ENCODE measurements at regions not wholly inside any gene's neighbourhood (a gene's known extent, or its start where the extent isn't known, plus 50 kb on each side); places are given as distances from the start of the nearest gene placed in this dataset.

- Mint-ChIP-seq H3K9me3 (no peaks in the 10 kb centered on the region), H3K27me3 (no peaks in the 10 kb centered on the region), H3K4me3 (no peak overlapping the region)
These were observed 117.0 kb downstream of the CARTPT start for GRCh38 chr5:71836084-71836483.

GRCh38 chr5:71836559-71837112, 117.6 kb downstream of the CARTPT start:
- H3K9me3 Mint-ChIP-seq: no peaks in the 10 kb centered on the region
- no peak overlapping the region for H3K27ac Mint-ChIP-seq
- H3K27me3 Mint-ChIP-seq: no peaks in the 10 kb centered on the region
- no peak for ATAC-seq
- no peaks in the 10 kb centered on the region for H3K4me1 Mint-ChIP-seq
- no peak overlapping the region for H3K4me3 Mint-ChIP-seq
- H3K36me3 Mint-ChIP-seq: no peaks in the 10 kb centered on the region

More at GRCh38 chr5:71836084-71836483, 117.0 kb downstream of the CARTPT start:
- Mint-ChIP-seq H3K36me3 (no peaks in the 10 kb centered on the region), H3K27ac (no peak overlapping the region), H3K4me1 (no peaks in the 10 kb centered on the region)
- ATAC-seq: no peak

- no peak overlapping the region for H3K4me3 Mint-ChIP-seq
- no peaks in the 10 kb centered on the region for H3K36me3 Mint-ChIP-seq
- no peak overlapping the region for H3K27ac Mint-ChIP-seq
- no peaks in the 10 kb centered on the region for H3K4me1 Mint-ChIP-seq
- no peaks in the 10 kb centered on the region for H3K27me3 Mint-ChIP-seq
- no peaks in the 10 kb centered on the region for H3K9me3 Mint-ChIP-seq
- ATAC-seq: no peak
These were observed 119.2 kb downstream of the CARTPT start for GRCh38 chr5:71838286-71838685.

- no peaks in the 10 kb centered on the region for H3K27me3 Mint-ChIP-seq
- H3K36me3 Mint-ChIP-seq: no peaks in the 10 kb centered on the region
- H3K4me3 Mint-ChIP-seq: no peak overlapping the region
- no peak overlapping the region for H3K27ac Mint-ChIP-seq
- H3K9me3 Mint-ChIP-seq: no peaks in the 10 kb centered on the region
- no peak for ATAC-seq
- H3K4me1 Mint-ChIP-seq: no peaks in the 10 kb centered on the region
These were observed 120.2 kb downstream of the CARTPT start for GRCh38 chr5:71839096-71839884.

- Mint-ChIP-seq H3K27me3 (no peaks in the 10 kb centered on the region), H3K4me1 (no peaks in the 10 kb centered on the region), H3K36me3 (no peaks in the 10 kb centered on the region), H3K4me3 (no peak overlapping the region), H3K27ac (no peak overlapping the region), H3K9me3 (no peaks in the 10 kb centered on the region)
- no peak for ATAC-seq
These were observed 122.0 kb downstream of the CARTPT start for GRCh38 chr5:71841107-71841506.

- Mint-ChIP-seq H3K27me3 (peaks cover 12% of the 10 kb centered on the region), H3K27ac (no peak overlapping the region), H3K4me1 (no peaks in the 10 kb centered on the region), H3K36me3 (no peaks in the 10 kb centered on the region), H3K4me3 (no peak overlapping the region), H3K9me3 (no peaks in the 10 kb centered on the region)
- no peak for ATAC-seq
These were observed 124.0 kb downstream of the CARTPT start for GRCh38 chr5:71843111-71843510.

- Mint-ChIP-seq H3K4me3 (no peak overlapping the region), H3K27ac (no peak overlapping the region)
These were observed 125.8 kb downstream of the CARTPT start for GRCh38 chr5:71844862-71845261.

GRCh38 chr5:71859515-71859914, 140.4 kb downstream of the CARTPT start:
- H3K27me3 Mint-ChIP-seq: peaks cover 34% of the 10 kb centered on the region
- no peak overlapping the region for H3K4me3 Mint-ChIP-seq
- no peak for ATAC-seq
- H3K27ac Mint-ChIP-seq: no peak overlapping the region
- H3K36me3 Mint-ChIP-seq: no peaks in the 10 kb centered on the region
- peaks cover 18% of the 10 kb centered on the region for H3K9me3 Mint-ChIP-seq
- H3K4me1 Mint-ChIP-seq: no peaks in the 10 kb centered on the region

More at GRCh38 chr5:71844862-71845261, 125.8 kb downstream of the CARTPT start:
- no peak for ATAC-seq
- Mint-ChIP-seq H3K27me3 (peaks cover 12% of the 10 kb centered on the region), H3K9me3 (peaks cover 4% of the 10 kb centered on the region), H3K36me3 (no peaks in the 10 kb centered on the region), H3K4me1 (no peaks in the 10 kb centered on the region)

GRCh38 chr5:71860048-71860447, 141.0 kb downstream of the CARTPT start:
- H3K27ac Mint-ChIP-seq: no peak overlapping the region
- ATAC-seq: no peak
- H3K36me3 Mint-ChIP-seq: no peaks in the 10 kb centered on the region
- peaks cover 36% of the 10 kb centered on the region for H3K27me3 Mint-ChIP-seq
- no peaks in the 10 kb centered on the region for H3K4me1 Mint-ChIP-seq
- H3K9me3 Mint-ChIP-seq: peaks cover 13% of the 10 kb centered on the region
- no peak overlapping the region for H3K4me3 Mint-ChIP-seq

GRCh38 chr5:71861682-71862081, 142.6 kb downstream of the CARTPT start:
- no peaks in the 10 kb centered on the region for H3K4me1 Mint-ChIP-seq
- H3K27ac Mint-ChIP-seq: no peak overlapping the region
- H3K4me3 Mint-ChIP-seq: no peak overlapping the region
- peaks cover 36% of the 10 kb centered on the region for H3K27me3 Mint-ChIP-seq
- H3K9me3 Mint-ChIP-seq: peaks cover 3% of the 10 kb centered on the region
- H3K36me3 Mint-ChIP-seq: no peaks in the 10 kb centered on the region
- ATAC-seq: no peak

GRCh38 chr5:71862087-71862486, 143.0 kb downstream of the CARTPT start:
- Mint-ChIP-seq H3K4me3 (no peak overlapping the region), H3K27me3 (peaks cover 36% of the 10 kb centered on the region), H3K9me3 (no peaks in the 10 kb centered on the region), H3K36me3 (no peaks in the 10 kb centered on the region), H3K4me1 (no peaks in the 10 kb centered on the region), H3K27ac (no peak overlapping the region)
- no peak for ATAC-seq

GRCh38 chr5:71862507-71863060, 143.5 kb downstream of the CARTPT start:
- no peak for ATAC-seq
- Mint-ChIP-seq H3K27ac (no peak overlapping the region), H3K36me3 (no peaks in the 10 kb centered on the region), H3K9me3 (no peaks in the 10 kb centered on the region), H3K4me1 (no peaks in the 10 kb centered on the region), H3K27me3 (peaks cover 36% of the 10 kb centered on the region), H3K4me3 (no peak overlapping the region)

GRCh38 chr5:71864730-71865601, 145.9 kb downstream of the CARTPT start:
- Mint-ChIP-seq H3K27me3 (peaks cover 50% of the 10 kb centered on the region), H3K4me3 (no peak overlapping the region), H3K36me3 (no peaks in the 10 kb centered on the region), H3K9me3 (peaks cover 2% of the 10 kb centered on the region), H3K4me1 (no peaks in the 10 kb centered on the region), H3K27ac (no peak overlapping the region)
- no peak for ATAC-seq

- Mint-ChIP-seq H3K4me3 (no peak overlapping the region), H3K27me3 (peaks cover 52% of the 10 kb centered on the region), H3K9me3 (peaks cover 4% of the 10 kb centered on the region), H3K4me1 (no peaks in the 10 kb centered on the region), H3K36me3 (no peaks in the 10 kb centered on the region), H3K27ac (no peak overlapping the region)
- no peak for ATAC-seq
These were observed 146.7 kb downstream of the CARTPT start for GRCh38 chr5:71865665-71866320.
